ENCODE measurements at regions not wholly inside any gene's neighbourhood (a gene's known extent, or its start where the extent isn't known, plus 50 kb on each side); places are given as distances from the start of the nearest gene placed in this dataset.

DNA sequence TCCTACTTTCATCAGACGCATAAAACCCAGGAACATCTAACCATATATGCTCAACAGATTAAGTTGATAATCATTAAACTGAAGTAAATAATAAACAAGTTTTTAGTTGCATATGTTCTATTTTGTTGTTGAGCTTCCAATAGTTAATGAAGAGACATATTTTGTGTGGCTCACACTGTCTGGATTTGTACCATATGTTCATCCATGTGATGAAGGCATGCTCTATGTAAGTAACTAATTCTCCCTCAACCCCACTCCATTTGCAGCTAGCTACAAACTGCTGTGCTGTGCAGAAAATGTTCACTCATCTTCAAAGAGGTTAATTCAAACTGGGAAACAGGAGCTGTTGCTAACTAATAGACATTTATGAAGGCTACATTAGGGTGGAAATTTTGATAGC is 589.7 kb upstream of the LRRC4C start:
- no peak for DNase-seq (ENCODE audit: low spot score)

- no peak for DNase-seq (ENCODE audit: low spot score)
Observed at GRCh38 chr11:42049650-42050049, 590.2 kb upstream of the LRRC4C start.

- DNase-seq (ENCODE audit: low spot score), result no peak
Observed at GRCh38 chr11:42054351-42054900, 595.0 kb upstream of the LRRC4C start.

- no peak for DNase-seq (ENCODE audit: low spot score)
Observed at GRCh38 chr11:42055606-42056005, 596.2 kb upstream of the LRRC4C start.

GRCh38 chr11:42058794-42059193 is 599.3 kb upstream of the LRRC4C start:
- DNase-seq (ENCODE audit: low spot score), result no peak

- no peak for DNase-seq (ENCODE audit: low spot score)
Observed at GRCh38 chr11:42065199-42065598, 605.7 kb upstream of the LRRC4C start.

DNA sequence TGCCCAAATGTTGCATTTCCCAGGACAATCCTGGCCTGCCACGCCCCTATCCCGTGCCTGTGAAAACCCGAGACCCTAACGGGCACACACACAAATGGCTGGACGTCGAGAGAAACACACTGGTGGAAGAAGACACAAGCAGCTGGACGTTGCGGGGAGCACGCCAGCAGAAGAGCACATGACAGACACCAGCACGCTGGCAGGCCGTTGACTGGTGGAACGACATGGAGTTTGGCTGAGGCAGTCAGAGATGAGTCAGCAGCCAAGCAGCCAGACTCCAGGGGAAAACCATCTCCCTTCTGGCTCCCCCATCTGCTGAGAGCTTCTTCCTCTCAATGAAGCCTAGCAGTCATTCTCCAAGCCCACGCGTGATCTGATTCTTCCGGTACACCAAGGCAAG is 606.7 kb upstream of the LRRC4C start:
- DNase-seq (ENCODE audit: low spot score), result no peak

DNA sequence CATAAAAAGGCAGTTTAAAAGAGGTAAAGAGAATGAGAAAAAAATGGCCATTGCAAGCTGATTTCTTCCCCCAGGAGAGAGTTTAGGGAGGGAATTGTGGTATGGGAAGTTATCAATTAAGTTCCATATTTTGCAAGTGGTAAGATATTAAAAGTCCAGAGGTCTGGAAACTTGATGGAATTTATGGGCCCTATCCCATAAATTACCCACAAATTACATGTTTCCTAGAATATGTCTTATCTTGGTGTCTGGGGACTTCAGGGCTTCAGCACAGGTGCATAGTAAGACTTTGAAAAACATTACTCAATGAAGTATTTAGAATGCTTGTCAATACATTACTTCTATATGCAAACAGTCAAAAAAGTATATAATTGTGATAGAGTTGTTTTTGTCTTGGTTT is 614.9 kb upstream of the LRRC4C start:
- DNase-seq (ENCODE audit: low spot score), result no peak

- no peak for DNase-seq (ENCODE audit: low spot score)
Observed at GRCh38 chr11:42075180-42075579, 615.7 kb upstream of the LRRC4C start.

- no peak for DNase-seq (ENCODE audit: low spot score)
Observed at GRCh38 chr11:42077794-42078193, 618.3 kb upstream of the LRRC4C start.

DNA sequence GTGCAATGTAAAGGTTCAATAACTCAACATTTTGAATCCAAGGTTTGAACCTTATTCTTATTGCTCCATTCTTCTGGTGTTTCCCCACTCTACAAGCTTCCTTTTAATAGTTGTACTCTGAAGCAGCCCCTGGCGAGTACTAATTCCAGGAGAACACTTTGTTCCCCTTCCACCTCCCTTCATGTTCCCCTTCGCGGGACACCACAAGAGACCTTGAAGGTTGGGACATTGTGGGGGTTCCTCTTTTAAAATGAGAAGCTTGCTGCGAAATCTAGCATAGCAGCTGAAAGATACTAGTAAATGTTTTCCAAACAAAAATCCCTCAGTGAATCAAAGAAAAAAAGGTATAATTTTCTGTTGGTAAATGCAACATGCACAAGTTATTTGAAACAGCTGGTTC is 626.3 kb upstream of the LRRC4C start:
- no peak for DNase-seq (ENCODE audit: low spot score)

DNA sequence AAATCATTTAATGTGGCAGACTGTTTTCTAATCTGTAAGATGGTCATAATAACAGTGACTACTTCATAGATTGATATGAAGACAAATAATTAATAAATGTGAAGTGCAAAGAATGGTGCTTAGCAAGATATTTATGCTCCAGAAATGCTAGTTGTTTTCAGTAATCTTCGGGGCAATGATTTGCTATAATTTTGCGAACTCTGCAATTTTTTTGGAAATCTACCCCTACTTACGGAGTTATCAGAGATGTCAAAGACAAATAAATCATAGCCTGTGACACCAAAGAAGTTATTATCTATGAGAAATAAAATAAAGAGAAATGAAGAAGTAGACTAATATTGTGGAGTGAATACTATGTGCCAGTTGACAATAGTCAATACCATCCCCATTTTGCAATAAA is 634.1 kb upstream of the LRRC4C start:
- no peak for DNase-seq (ENCODE audit: low spot score)

- DNase-seq (ENCODE audit: low spot score), result no peak
Observed at GRCh38 chr11:42098075-42098474, 638.6 kb upstream of the LRRC4C start.

GRCh38 chr11:42112866-42113265 is 653.4 kb upstream of the LRRC4C start:
- DNase-seq (ENCODE audit: low spot score), result no peak

DNA sequence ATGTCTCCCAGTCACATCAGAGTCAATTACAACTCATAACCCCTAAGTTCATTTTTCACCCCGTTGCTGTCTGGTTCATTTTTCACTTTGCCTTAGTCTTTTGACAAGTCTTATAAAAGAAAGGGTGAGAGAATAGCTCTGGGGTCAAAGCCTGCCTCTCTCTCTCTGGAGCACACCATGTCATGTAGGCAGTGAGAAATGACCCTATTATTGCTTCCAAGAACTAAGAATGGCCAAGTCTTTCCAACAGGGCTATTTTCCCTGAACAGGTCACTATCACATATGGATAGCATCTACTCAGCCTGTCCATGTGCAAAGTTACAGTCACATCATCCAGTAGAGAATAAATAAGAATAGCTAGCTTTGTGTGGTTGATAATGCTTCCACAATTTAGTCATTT is 655.5 kb upstream of the LRRC4C start:
- no peak for DNase-seq (ENCODE audit: low spot score)

GRCh38 chr11:42138454-42138853 is 679.0 kb upstream of the LRRC4C start:
- no peak for DNase-seq (ENCODE audit: low spot score)

GRCh38 chr11:42145311-42145710 is 685.9 kb upstream of the LRRC4C start:
- DNase-seq (ENCODE audit: low spot score), result no peak

- no peak for DNase-seq (ENCODE audit: low spot score)
Observed at GRCh38 chr11:42161886-42162285, 702.4 kb upstream of the LRRC4C start.

- DNase-seq (ENCODE audit: low spot score), result no peak
Observed at GRCh38 chr11:42169191-42169590, 709.7 kb upstream of the LRRC4C start.

- DNase-seq (ENCODE audit: low spot score), result no peak
Observed at GRCh38 chr11:42170601-42171000, 711.1 kb upstream of the LRRC4C start.

GRCh38 chr11:42171046-42171445 is 711.6 kb upstream of the LRRC4C start:
- DNase-seq (ENCODE audit: low spot score), result no peak

- DNase-seq (ENCODE audit: low spot score), result no peak
Observed at GRCh38 chr11:42172441-42172840, 713.0 kb upstream of the LRRC4C start.

GRCh38 chr11:42175203-42175602 is 715.8 kb upstream of the LRRC4C start:
- DNase-seq (ENCODE audit: low spot score), result no peak

GRCh38 chr11:42179216-42179615 is 719.8 kb upstream of the LRRC4C start:
- no peak for DNase-seq (ENCODE audit: low spot score)
